NB4 (cell line): ENCODE measurements at regions not wholly inside any gene's neighbourhood (a gene's known extent, or its start where the extent isn't known, plus 50 kb on each side); places are given as distances from the start of the nearest gene placed in this dataset.

Source experiments
- CTCF ChIP-seq: IDR thresholded peaks from one replicate; pipeline ENCODE4 v1.5.1; 2012; ENCODE audit warnings: low read depth, low read length
- POLR2A ChIP-seq: IDR thresholded peaks from 2 replicates; pipeline ENCODE4 v1.6.1; 2011; ENCODE audit warnings: mild to moderate bottlenecking; ENCODE audit not compliant: insufficient read length; ENCODE audit errors: extremely low read depth

DNA sequence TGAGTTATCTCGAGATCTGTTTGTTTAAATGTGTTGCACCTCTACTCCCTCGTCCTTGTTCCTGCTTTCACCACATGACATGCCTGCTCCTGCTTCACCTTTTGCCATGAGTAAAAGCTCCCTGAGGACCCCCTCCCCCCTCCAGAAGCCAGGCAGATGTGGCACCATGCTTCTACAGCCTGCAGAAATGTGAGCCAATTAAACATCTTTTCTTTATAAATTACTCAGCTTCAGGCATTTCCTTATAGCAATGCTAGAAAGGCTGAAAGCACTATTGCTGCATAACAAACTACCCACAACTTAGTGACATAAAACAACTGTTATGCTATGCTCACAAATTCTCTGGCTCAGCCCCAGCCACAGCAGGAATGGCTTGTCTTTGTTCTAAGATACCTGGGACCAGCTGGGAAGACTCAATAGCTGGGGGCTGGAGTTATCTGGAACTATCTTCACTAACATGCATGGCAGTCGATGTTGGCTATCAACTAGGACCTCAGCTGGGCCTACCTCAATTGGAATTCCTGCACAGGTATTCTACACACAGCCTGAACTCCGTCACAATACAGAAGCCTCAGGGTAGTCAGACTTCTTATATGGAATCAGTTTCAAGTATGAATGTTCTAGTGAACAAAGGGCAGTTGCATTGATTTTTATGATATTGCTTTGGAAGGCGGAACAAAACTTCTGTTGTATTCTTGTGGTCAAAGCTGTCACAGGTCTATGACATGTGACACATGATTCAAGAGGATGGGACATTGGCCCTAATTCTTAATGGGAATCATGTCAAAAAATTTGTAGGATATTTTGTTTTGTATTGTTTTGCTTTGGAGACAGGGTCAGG is 186.0 kb upstream of the PIRT start:
- TF ChIP-seq CTCF (no peak), POLR2A (no peak)
